MM.1S (cell line): ENCODE measurements at regions not wholly inside any gene's neighbourhood (a gene's known extent, or its start where the extent isn't known, plus 50 kb on each side); places are given as distances from the start of the nearest gene placed in this dataset.

ENCODE experiments used
- DNase-seq: peaks from one replicate; pipeline ENCODE4 v3.0.0-alpha.2; 2015
- H2AFZ ChIP-seq: fragments of 300-600 bp; sonication (generic); 2 replicates; pipeline ENCODE4 v1.6.0; 2016; ENCODE audit warnings: antibody characterized with exemption, low read length
- H3F3A ChIP-seq: fragments of 300-600 bp; sonication (generic); 2 replicates; pipeline ENCODE4 v1.6.1; 2016; ENCODE audit warnings: mild to moderate bottlenecking, antibody characterized with exemption, low read length, moderate library complexity, mixed read lengths; ENCODE audit not compliant: insufficient read depth
- H3K27ac ChIP-seq: fragments of 300-600 bp; sonication (generic); 2 replicates; pipeline ENCODE4 v1.5.1; 2016; ENCODE audit warnings: mild to moderate bottlenecking, low read length
- H3K27me3 ChIP-seq: fragments of 300-600 bp; sonication (generic); replicated peaks from 2 replicates; pipeline ENCODE4 v1.6.0; 2016; ENCODE audit warnings: low read length; ENCODE audit not compliant: insufficient read depth
- H3K36me3 ChIP-seq: fragments of 300-600 bp; sonication (generic); replicated peaks from 2 replicates; pipeline ENCODE4 v1.6.1; 2016; ENCODE audit warnings: mild to moderate bottlenecking, low read length, mixed read lengths; ENCODE audit not compliant: insufficient read depth
- H3K4me1 ChIP-seq: fragments of 300-600 bp; sonication (generic); 2 replicates; pipeline ENCODE4 v1.6.1; 2016; ENCODE audit warnings: low read length, mixed read lengths
- H3K4me2 ChIP-seq: fragments of 300-600 bp; sonication (generic); 2 replicates; pipeline ENCODE4 v1.6.0; 2016; ENCODE audit warnings: low read depth, low read length
- H3K4me3 ChIP-seq: fragments of 300-600 bp; sonication (generic); 2 replicates; pipeline ENCODE4 v1.5.1; 2016; ENCODE audit warnings: low read length, mixed read lengths
- H3K79me2 ChIP-seq: fragments of 300-600 bp; sonication (generic); 2 replicates; pipeline ENCODE4 v1.6.1; 2016; ENCODE audit warnings: mixed run types, low read length, mixed read lengths
- H3K9ac ChIP-seq: fragments of 300-600 bp; sonication (generic); 2 replicates; pipeline ENCODE4 v1.6.1; 2016; ENCODE audit warnings: low read length, mixed read lengths
- H3K9me2 ChIP-seq: fragments of 300-600 bp; sonication (generic); replicated peaks from 2 replicates; pipeline ENCODE4 v1.6.1; 2016; ENCODE audit warnings: mild to moderate bottlenecking, low read length, mixed read lengths; ENCODE audit not compliant: insufficient read depth
- H3K9me3 ChIP-seq: fragments of 300-600 bp; sonication (generic); replicated peaks from 2 replicates; pipeline ENCODE4 v1.6.1; 2016; ENCODE audit warnings: mild to moderate bottlenecking, low read length, mixed read lengths; ENCODE audit not compliant: insufficient read depth
- H4K20me1 ChIP-seq: fragments of 300-600 bp; sonication (generic); 2 replicates; pipeline ENCODE4 v1.6.1; 2016; ENCODE audit warnings: mild to moderate bottlenecking, low read length, moderate library complexity, mixed read lengths; ENCODE audit not compliant: insufficient read depth
- CTCF ChIP-seq: fragments of 300-600 bp; sonication (generic); IDR thresholded peaks from 2 replicates; pipeline ENCODE4 v1.5.1; 2016; ENCODE audit warnings: antibody characterized with exemption, low read length, mixed read lengths
- EZH2 ChIP-seq: fragments of 300-600 bp; sonication (generic); optimal IDR thresholded peaks from 2 replicates; pipeline ENCODE3; 2017; ENCODE audit warnings: low read depth, mild to moderate bottlenecking, antibody characterized with exemption, low read length, mixed read lengths
- EZH2phosphoT487 ChIP-seq: fragments of 300-600 bp; sonication (generic); IDR thresholded peaks from 2 replicates; pipeline ENCODE4 v1.6.1; 2018; ENCODE audit warnings: antibody characterized with exemption, low read length

GRCh38 chr5:162487528-162488525, 420.3 kb downstream of the GABRG2 start:
- no peak overlapping the region for H3K27ac ChIP-seq
- H3K4me3 ChIP-seq = no peak overlapping the region
- no peak overlapping the region for H3K4me2 ChIP-seq
- H3K36me3 ChIP-seq = no peaks in the 10 kb centered on the region
- no peak overlapping the region for H2AFZ ChIP-seq
- no peaks in the 10 kb centered on the region for H3K79me2 ChIP-seq
- H3K9me3 ChIP-seq = no peaks in the 10 kb centered on the region
- DNase-seq = no peak
- no peak overlapping the region for H3K9ac ChIP-seq
- no peaks in the 10 kb centered on the region for H3K27me3 ChIP-seq
- H4K20me1 ChIP-seq = no peaks in the 10 kb centered on the region
- H3K9me2 ChIP-seq = no peaks in the 10 kb centered on the region
- H3K4me1 ChIP-seq = peaks cover 12% of the 10 kb centered on the region
- no peaks in the 10 kb centered on the region for H3F3A ChIP-seq
- TF ChIP-seq EZH2 (no peak), CTCF (no peak), EZH2phosphoT487 (no peak)

- Histone ChIP-seq H3K27ac (peak overlapping the region; percentile 13; the same call in 1 of the 2 replicates), H3K9ac (no peak overlapping the region), H3F3A (no peaks in the 10 kb centered on the region), H3K4me3 (no peak overlapping the region), H3K36me3 (no peaks in the 10 kb centered on the region), H3K4me1 (peaks cover 31% of the 10 kb centered on the region), H2AFZ (no peak overlapping the region), H3K27me3 (no peaks in the 10 kb centered on the region), H3K79me2 (no peaks in the 10 kb centered on the region), H3K9me3 (no peaks in the 10 kb centered on the region), H4K20me1 (no peaks in the 10 kb centered on the region), H3K9me2 (no peaks in the 10 kb centered on the region), H3K4me2 (peak overlapping the region; percentile 17; the same call in 1 of the 2 replicates)
- peak; percentile 39 for DNase-seq
- TF ChIP-seq CTCF (no peak), EZH2phosphoT487 (no peak), EZH2 (no peak)
Measured at GRCh38 chr5:162496100-162496808, 428.7 kb downstream of the GABRG2 start.

GRCh38 chr5:162497455-162497854, 429.9 kb downstream of the GABRG2 start:
- no peaks in the 10 kb centered on the region for H4K20me1 ChIP-seq
- peak; percentile 15 for DNase-seq
- TF ChIP-seq EZH2phosphoT487 (no peak), EZH2 (no peak), CTCF (no peak)
- H3K27me3 ChIP-seq = no peaks in the 10 kb centered on the region
- H3F3A ChIP-seq = no peaks in the 10 kb centered on the region
- no peak overlapping the region for H3K9ac ChIP-seq
- no peak overlapping the region for H2AFZ ChIP-seq
- no peak overlapping the region for H3K4me3 ChIP-seq
- H3K79me2 ChIP-seq = no peaks in the 10 kb centered on the region
- H3K36me3 ChIP-seq = no peaks in the 10 kb centered on the region
- peaks cover 23% of the 10 kb centered on the region for H3K4me1 ChIP-seq
- peak overlapping the region; percentile 17; the same call in 1 of the 2 replicates for H3K4me2 ChIP-seq
- no peaks in the 10 kb centered on the region for H3K9me3 ChIP-seq
- H3K27ac ChIP-seq = no peak overlapping the region
- no peaks in the 10 kb centered on the region for H3K9me2 ChIP-seq
